ENCODE measurements at regions not wholly inside any gene's neighbourhood (a gene's known extent, or its start where the extent isn't known, plus 50 kb on each side); places are given as distances from the start of the nearest gene placed in this dataset.

- Histone ChIP-seq H4K20me1 (ENCODE audit: insufficient read depth, low read length) (no peaks in the 10 kb centered on the region), H2AFZ (ENCODE audit: low read length) (no peak overlapping the region), H3K4me3 (ENCODE audit: low read length) (no peak overlapping the region), H3K79me2 (ENCODE audit: low read length) (no peaks in the 10 kb centered on the region), H3F3A (ENCODE audit: insufficient read depth, low read length) (no peaks in the 10 kb centered on the region), H3K27ac (ENCODE audit: low read length) (no peak overlapping the region), H3K4me1 (ENCODE audit: low read length) (no peaks in the 10 kb centered on the region), H3K36me3 (replicated peaks; ENCODE audit: insufficient read depth, low read length) (no peaks in the 10 kb centered on the region), H3K9me3 (replicated peaks; ENCODE audit: insufficient read depth, low read length) (no peaks in the 10 kb centered on the region), H3K4me2 (ENCODE audit: low read depth, low read length) (no peak overlapping the region), H3K9me2 (replicated peaks; ENCODE audit: insufficient read depth, low read length) (no peaks in the 10 kb centered on the region), H3K27me3 (replicated peaks; ENCODE audit: insufficient read depth, low read length) (no peaks in the 10 kb centered on the region), H3K9ac (ENCODE audit: low read length) (no peak overlapping the region)
- no peak for DNase-seq
- no peak for TF ChIP-seq EZH2phosphoT487 (IDR thresholded peaks at IDR 0.05; ENCODE audit: low read length)
- TF ChIP-seq CTCF (IDR thresholded peaks at IDR 0.05; ENCODE audit: low read length), result no peak
- TF ChIP-seq EZH2 (optimal IDR thresholded peaks at IDR 0.05; ENCODE audit: low read depth, low read length), result no peak
Measured at GRCh38 chr5:23864786-23865185, 357.4 kb downstream of the PRDM9 start.

GRCh38 chr5:23877847-23878246, 370.4 kb downstream of the PRDM9 start:
- H3K9me3 ChIP-seq (replicated peaks; ENCODE audit: insufficient read depth, low read length), result no peaks in the 10 kb centered on the region
- no peak for TF ChIP-seq EZH2phosphoT487 (IDR thresholded peaks at IDR 0.05; ENCODE audit: low read length)
- H3K4me1 ChIP-seq (ENCODE audit: low read length), result no peaks in the 10 kb centered on the region
- H3K36me3 ChIP-seq (replicated peaks; ENCODE audit: insufficient read depth, low read length), result no peaks in the 10 kb centered on the region
- H3K4me2 ChIP-seq (ENCODE audit: low read depth, low read length), result no peak overlapping the region
- H3F3A ChIP-seq (ENCODE audit: insufficient read depth, low read length), result no peaks in the 10 kb centered on the region
- no peaks in the 10 kb centered on the region for H4K20me1 ChIP-seq (ENCODE audit: insufficient read depth, low read length)
- DNase-seq, result no peak
- H3K9me2 ChIP-seq (replicated peaks; ENCODE audit: insufficient read depth, low read length), result no peaks in the 10 kb centered on the region
- H2AFZ ChIP-seq (ENCODE audit: low read length), result no peak overlapping the region
- H3K4me3 ChIP-seq (ENCODE audit: low read length), result no peak overlapping the region
- no peak overlapping the region for H3K27ac ChIP-seq (ENCODE audit: low read length)
- H3K27me3 ChIP-seq (replicated peaks; ENCODE audit: insufficient read depth, low read length), result no peaks in the 10 kb centered on the region
- no peak overlapping the region for H3K9ac ChIP-seq (ENCODE audit: low read length)
- H3K79me2 ChIP-seq (ENCODE audit: low read length), result no peaks in the 10 kb centered on the region

- Histone ChIP-seq H3K9me2 (replicated peaks; ENCODE audit: insufficient read depth, low read length) (no peaks in the 10 kb centered on the region), H3K4me1 (ENCODE audit: low read length) (no peaks in the 10 kb centered on the region), H3K4me3 (ENCODE audit: low read length) (no peak overlapping the region; the same call in 1 of the 2 replicates), H3K27me3 (replicated peaks; ENCODE audit: insufficient read depth, low read length) (no peaks in the 10 kb centered on the region), H3F3A (ENCODE audit: insufficient read depth, low read length) (no peaks in the 10 kb centered on the region), H3K79me2 (ENCODE audit: low read length) (no peaks in the 10 kb centered on the region), H3K9ac (ENCODE audit: low read length) (no peak overlapping the region), H3K36me3 (replicated peaks; ENCODE audit: insufficient read depth, low read length) (no peaks in the 10 kb centered on the region), H4K20me1 (ENCODE audit: insufficient read depth, low read length) (no peaks in the 10 kb centered on the region), H3K4me2 (ENCODE audit: low read depth, low read length) (peak overlapping the region; percentile 33; the same call in 1 of the 2 replicates), H2AFZ (ENCODE audit: low read length) (peak overlapping the region; percentile 54; the same call in 1 of the 2 replicates), H3K27ac (ENCODE audit: low read length) (no peak overlapping the region), H3K9me3 (replicated peaks; ENCODE audit: insufficient read depth, low read length) (no peaks in the 10 kb centered on the region)
- TF ChIP-seq CTCF (IDR thresholded peaks at IDR 0.05; ENCODE audit: low read length), result no peak
- no peak for TF ChIP-seq EZH2phosphoT487 (IDR thresholded peaks at IDR 0.05; ENCODE audit: low read length)
- no peak for TF ChIP-seq EZH2 (optimal IDR thresholded peaks at IDR 0.05; ENCODE audit: low read depth, low read length)
- DNase-seq, result peak; percentile 33
Measured at GRCh38 chr5:23884405-23885031, 377.1 kb downstream of the PRDM9 start.

- H3K4me3 ChIP-seq (ENCODE audit: low read length), result no peak overlapping the region
- no peaks in the 10 kb centered on the region for H3K79me2 ChIP-seq (ENCODE audit: low read length)
- no peaks in the 10 kb centered on the region for H4K20me1 ChIP-seq (ENCODE audit: insufficient read depth, low read length)
- no peak overlapping the region for H3K9ac ChIP-seq (ENCODE audit: low read length)
- H3K4me1 ChIP-seq (ENCODE audit: low read length), result no peaks in the 10 kb centered on the region
- no peaks in the 10 kb centered on the region for H3K36me3 ChIP-seq (replicated peaks; ENCODE audit: insufficient read depth, low read length)
- H3F3A ChIP-seq (ENCODE audit: insufficient read depth, low read length), result no peaks in the 10 kb centered on the region
- H2AFZ ChIP-seq (ENCODE audit: low read length), result no peak overlapping the region
- TF ChIP-seq EZH2phosphoT487 (IDR thresholded peaks at IDR 0.05; ENCODE audit: low read length) (no peak), CTCF (IDR thresholded peaks at IDR 0.05; ENCODE audit: low read length) (no peak), EZH2 (optimal IDR thresholded peaks at IDR 0.05; ENCODE audit: low read depth, low read length) (no peak)
- no peaks in the 10 kb centered on the region for H3K27me3 ChIP-seq (replicated peaks; ENCODE audit: insufficient read depth, low read length)
- H3K9me3 ChIP-seq (replicated peaks; ENCODE audit: insufficient read depth, low read length), result no peaks in the 10 kb centered on the region
- H3K9me2 ChIP-seq (replicated peaks; ENCODE audit: insufficient read depth, low read length), result no peaks in the 10 kb centered on the region
- H3K27ac ChIP-seq (ENCODE audit: low read length), result no peak overlapping the region
- H3K4me2 ChIP-seq (ENCODE audit: low read depth, low read length), result no peak overlapping the region
- DNase-seq, result no peak
Measured at GRCh38 chr5:23893561-23893960, 386.2 kb downstream of the PRDM9 start.

Measured in MM.1S (cell line).